OCI-LY7 (cell line): ENCODE measurements at regions not wholly inside any gene's neighbourhood (a gene's known extent, or its start where the extent isn't known, plus 50 kb on each side); places are given as distances from the start of the nearest gene placed in this dataset.

Experiments used
- BruUV-seq: library from RNA; stranded (reverse); fragments of 400-500 nt; replicated peaks from 2 replicates; lab custom pipeline; 2021; lab: Mats Ljungman, UMichigan
- CTCF ChIA-PET: fragments of 300-600 bp; sonication (Branson Sonifier 250); formaldehyde crosslinking; loops from one replicate; lab custom pipeline; 2022; ENCODE audit warnings: antibody characterized with exemption; ENCODE audit not compliant: unreplicated experiment; lab: Charles Lee
- POLR2A ChIA-PET: fragments of 300-600 bp; sonication (Branson Sonifier 250); formaldehyde crosslinking; loops from one replicate; lab custom pipeline; 2022; ENCODE audit warnings: antibody characterized with exemption; lab: Charles Lee
- DNase-seq: peaks from one replicate; pipeline ENCODE4 v3.0.0-alpha.2; 2015; ENCODE audit warnings: low spot score
- H2AFZ ChIP-seq: fragments of 200-600 bp; sonication (generic), shearing (Covaris generic); 2 replicates; pipeline ENCODE4 v1.6.1; 2014; ENCODE audit warnings: mild to moderate bottlenecking, antibody characterized with exemption, low read length, moderate library complexity
- H3K27ac ChIP-seq: fragments of 200-600 bp; sonication (generic); 2 replicates; pipeline ENCODE4 v1.5.1; 2014; ENCODE audit warnings: mixed run types, low read depth, mild to moderate bottlenecking, moderate library complexity, low read length, inconsistent platforms; ENCODE audit not compliant: poor library complexity, severe bottlenecking
- H3K36me3 ChIP-seq: fragments of 200-600 bp; sonication (generic); 2 replicates; pipeline ENCODE4 v1.6.1; 2014; ENCODE audit warnings: mild to moderate bottlenecking, antibody characterized with exemption, low read length, moderate library complexity, mixed read lengths; ENCODE audit not compliant: insufficient read depth
- H3K4me1 ChIP-seq: fragments of 200-600 bp; sonication (generic); 2 replicates; pipeline ENCODE4 v1.5.1; 2014; ENCODE audit warnings: mild to moderate bottlenecking, low read length; ENCODE audit not compliant: insufficient read depth, poor library complexity, severe bottlenecking
- H3K4me2 ChIP-seq: fragments of 200-600 bp; sonication (generic); 2 replicates; pipeline ENCODE4 v1.6.1; 2014; ENCODE audit warnings: mild to moderate bottlenecking, low read length
- H3K4me3 ChIP-seq: fragments of 200-600 bp; sonication (generic); 2 replicates; pipeline ENCODE4 v1.5.1; 2014; ENCODE audit warnings: mild to moderate bottlenecking, low read depth, low read length; ENCODE audit not compliant: poor library complexity, severe bottlenecking
- H3K79me2 ChIP-seq: fragments of 200-600 bp; sonication (generic); 2 replicates; pipeline ENCODE4 v1.6.1; 2016; ENCODE audit warnings: low read depth, mild to moderate bottlenecking, low read length, moderate library complexity, mixed read lengths; ENCODE audit not compliant: insufficient read depth
- H3K9me2 ChIP-seq: fragments of 200-600 bp; sonication (generic); 2 replicates; pipeline ENCODE4 v1.6.1; 2016; ENCODE audit warnings: mild to moderate bottlenecking, low read length, mixed read lengths; ENCODE audit not compliant: insufficient read depth
- H3K9me3 ChIP-seq: fragments of 200-600 bp; sonication (generic); 2 replicates; pipeline ENCODE4 v1.6.1; 2014; ENCODE audit warnings: mild to moderate bottlenecking, mixed run types, low read length, mixed read lengths
- H4K20me1 ChIP-seq: fragments of 200-600 bp; sonication (generic); 2 replicates; pipeline ENCODE4 v1.6.1; 2014; ENCODE audit warnings: mild to moderate bottlenecking, antibody characterized with exemption, low read length, moderate library complexity, mixed read lengths; ENCODE audit not compliant: insufficient read depth
- CTCF ChIP-seq: fragments of 200-600 bp; sonication (generic); conservative IDR thresholded peaks from 2 replicates; pipeline ENCODE4 v1.5.1; 2014; ENCODE audit warnings: mild to moderate bottlenecking, antibody characterized with exemption, low read length, moderate library complexity, mixed read lengths
- EZH2phosphoT487 ChIP-seq: fragments of 200-600 bp; sonication (generic); IDR thresholded peaks from 2 replicates; pipeline ENCODE4 v1.6.1; 2018; ENCODE audit warnings: low read depth, borderline replicate concordance, mild to moderate bottlenecking, mixed run types, antibody characterized with exemption, low read length, moderate library complexity, mixed read lengths
- intact Hi-C: fragments of 100-400 bp; cut with micrococcal nuclease; formaldehyde crosslinking; loops from one replicate; pipeline ENCODE4 v1.10.0; 2022; ENCODE audit not compliant: unreplicated experiment

- BruUV-seq = no TSS peak
- no peaks in the 10 kb centered on the region for H3K9me2 ChIP-seq
These were observed 1159.7 kb downstream of the BCL11B start for GRCh38 chr14:98112194-98112780.

GRCh38 chr14:98114122-98114895 lies 1157.7 kb downstream of the BCL11B start:
- Histone ChIP-seq H2AFZ (no peak overlapping the region), H3K79me2 (no peaks in the 10 kb centered on the region), H3K9me3 (no peaks in the 10 kb centered on the region), H3K4me2 (no peak overlapping the region), H3K4me3 (no peak overlapping the region), H3K4me1 (no peaks in the 10 kb centered on the region), H3K27ac (no peak overlapping the region), H3K9me2 (no peaks in the 10 kb centered on the region), H4K20me1 (no peaks in the 10 kb centered on the region), H3K36me3 (no peaks in the 10 kb centered on the region)
- ChIA-PET CTCF (no interaction called here), POLR2A (no interaction called here)
- intact Hi-C loops = no loop called here
- no peak for DNase-seq
- TF ChIP-seq CTCF = no peak
- TF ChIP-seq EZH2phosphoT487 = no peak
- no TSS peak for BruUV-seq

More at GRCh38 chr14:98112194-98112780, 1159.7 kb downstream of the BCL11B start:
- H3K36me3 ChIP-seq = no peaks in the 10 kb centered on the region
- H3K4me2 ChIP-seq = no peak overlapping the region
- no peak for TF ChIP-seq CTCF
- no peak for TF ChIP-seq EZH2phosphoT487
- ChIA-PET POLR2A (interaction anchor here (0.5 to 0.7 kb wide), 2 partner anchors 397 to 493 kb away, joined by 3 to 8 read pairs; no protein-coding TSS in a partner anchor), CTCF (interaction anchor here (0.6 kb wide), 1 partner anchor 58 kb away, joined by 4 read pairs; no protein-coding TSS in a partner anchor)
- DNase-seq = no peak
- H2AFZ ChIP-seq = no peak overlapping the region
- no peaks in the 10 kb centered on the region for H3K9me3 ChIP-seq
- no peak overlapping the region for H3K4me3 ChIP-seq
- intact Hi-C loops = no loop called here
- H3K27ac ChIP-seq = no peak overlapping the region
- no peaks in the 10 kb centered on the region for H3K79me2 ChIP-seq
- H3K4me1 ChIP-seq = no peaks in the 10 kb centered on the region
- H4K20me1 ChIP-seq = no peaks in the 10 kb centered on the region

GRCh38 chr14:98114946-98115345 lies 1157.1 kb downstream of the BCL11B start:
- H3K36me3 ChIP-seq = no peaks in the 10 kb centered on the region
- H3K4me1 ChIP-seq = no peaks in the 10 kb centered on the region
- no peak overlapping the region for H3K27ac ChIP-seq
- POLR2A ChIA-PET = interaction anchor here (0.6 to 1.3 kb wide), 3 partner anchors 23 to 133 kb away, joined by 3 to 5 read pairs (median 3); no protein-coding TSS in a partner anchor
- CTCF ChIA-PET = no interaction called here
- no TSS peak for BruUV-seq
- H3K79me2 ChIP-seq = no peaks in the 10 kb centered on the region
- H3K9me3 ChIP-seq = no peaks in the 10 kb centered on the region
- no peak for TF ChIP-seq EZH2phosphoT487
- intact Hi-C loops = no loop called here
- no peak for DNase-seq
- no peak overlapping the region for H3K4me3 ChIP-seq
- no peaks in the 10 kb centered on the region for H4K20me1 ChIP-seq
- no peak overlapping the region for H2AFZ ChIP-seq
- H3K4me2 ChIP-seq = no peak overlapping the region
- H3K9me2 ChIP-seq = no peaks in the 10 kb centered on the region
